Cardiac fibroblast (primary cell): ENCODE measurements at regions not wholly inside any gene's neighbourhood (a gene's known extent, or its start where the extent isn't known, plus 50 kb on each side); places are given as distances from the start of the nearest gene placed in this dataset.

Experiments used
- DNase-seq, 2 donors: peaks; one replicate each; pipeline versions ENCODE4 v3.0.0 to v3.0.0-alpha.2; 2010; ENCODE audit warnings: low read depth in 2 of 2
- H3K4me3 ChIP-seq, 2 donors: replicated peaks in 1 of 2; 1 replicate in 1 of 2; 2 replicates in 1 of 2; pipeline ENCODE4 v1.5.1; 2011; ENCODE audit warnings: low read depth in 2 of 2, low read length in 2 of 2, mild to moderate bottlenecking in 2 of 2, moderate library complexity in 1 of 2
- CTCF ChIP-seq: IDR thresholded peaks from one replicate; pipeline ENCODE4 v1.5.1; 2011; ENCODE audit warnings: low read depth, mild to moderate bottlenecking, low read length, inconsistent platforms

GRCh38 chr21:20302084-20302483 is 696.1 kb upstream of the NCAM2 start:
- no peak for TF ChIP-seq CTCF
- no peak for DNase-seq
- no peak overlapping the region for H3K4me3 ChIP-seq

- TF ChIP-seq CTCF = no peak
- H3K4me3 ChIP-seq = no peak overlapping the region
- no peak for DNase-seq
These were observed 691.4 kb upstream of the NCAM2 start for GRCh38 chr21:20306836-20307235.

GRCh38 chr21:20308586-20309315 is 689.5 kb upstream of the NCAM2 start:
- no peak for DNase-seq
- H3K4me3 ChIP-seq = no peak overlapping the region
- no peak for TF ChIP-seq CTCF

GRCh38 chr21:20311234-20311787 is 686.9 kb upstream of the NCAM2 start:
- DNase-seq = no peak
- no peak for TF ChIP-seq CTCF
- no peak overlapping the region for H3K4me3 ChIP-seq

GRCh38 chr21:20313013-20313412 is 685.2 kb upstream of the NCAM2 start:
- TF ChIP-seq CTCF = no peak
- DNase-seq = no peak
- no peak overlapping the region for H3K4me3 ChIP-seq

GRCh38 chr21:20315042-20315441 is 683.2 kb upstream of the NCAM2 start:
- no peak overlapping the region for H3K4me3 ChIP-seq
- no peak for DNase-seq
- TF ChIP-seq CTCF = no peak
